ENCODE measurements at regions not wholly inside any gene's neighbourhood (a gene's known extent, or its start where the extent isn't known, plus 50 kb on each side); places are given as distances from the start of the nearest gene placed in this dataset.

DNA sequence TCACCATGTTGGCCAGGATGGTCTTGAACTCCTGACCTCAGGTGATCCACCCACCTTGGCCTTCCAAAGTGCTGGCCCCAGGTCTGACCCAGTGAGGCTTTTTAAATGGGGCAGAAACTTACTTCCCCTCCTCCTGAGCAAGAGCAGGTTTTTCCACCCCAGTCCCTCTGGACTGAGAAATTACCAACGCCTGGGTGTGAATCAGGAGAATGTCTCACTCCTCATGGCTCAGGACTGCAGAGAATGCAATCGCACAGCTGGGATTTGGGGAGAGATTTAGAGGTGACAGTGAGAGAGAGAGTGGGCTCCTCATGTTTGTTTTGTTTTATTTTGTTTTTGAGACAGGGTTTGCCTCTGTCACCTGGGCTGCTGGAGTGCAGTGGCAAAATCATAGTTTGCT, 203.6 kb downstream of the RAB11FIP4 start:
- no peak for DNase-seq (ENCODE audit: insufficient read length, low spot score)
- FAIRE-seq: no peak
- TF ChIP-seq, protein P1, sequence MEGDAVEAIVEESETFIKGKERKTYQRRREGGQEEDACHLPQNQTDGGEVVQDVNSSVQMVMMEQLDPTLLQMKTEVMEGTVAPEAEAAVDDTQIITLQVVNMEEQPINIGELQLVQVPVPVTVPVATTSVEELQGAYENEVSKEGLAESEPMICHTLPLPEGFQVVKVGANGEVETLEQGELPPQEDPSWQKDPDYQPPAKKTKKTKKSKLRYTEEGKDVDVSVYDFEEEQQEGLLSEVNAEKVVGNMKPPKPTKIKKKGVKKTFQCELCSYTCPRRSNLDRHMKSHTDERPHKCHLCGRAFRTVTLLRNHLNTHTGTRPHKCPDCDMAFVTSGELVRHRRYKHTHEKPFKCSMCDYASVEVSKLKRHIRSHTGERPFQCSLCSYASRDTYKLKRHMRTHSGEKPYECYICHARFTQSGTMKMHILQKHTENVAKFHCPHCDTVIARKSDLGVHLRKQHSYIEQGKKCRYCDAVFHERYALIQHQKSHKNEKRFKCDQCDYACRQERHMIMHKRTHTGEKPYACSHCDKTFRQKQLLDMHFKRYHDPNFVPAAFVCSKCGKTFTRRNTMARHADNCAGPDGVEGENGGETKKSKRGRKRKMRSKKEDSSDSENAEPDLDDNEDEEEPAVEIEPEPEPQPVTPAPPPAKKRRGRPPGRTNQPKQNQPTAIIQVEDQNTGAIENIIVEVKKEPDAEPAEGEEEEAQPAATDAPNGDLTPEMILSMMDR (IDR thresholded peaks at IDR 0.05; ENCODE audit: insufficient read depth, missing control alignments): no peak

DNA sequence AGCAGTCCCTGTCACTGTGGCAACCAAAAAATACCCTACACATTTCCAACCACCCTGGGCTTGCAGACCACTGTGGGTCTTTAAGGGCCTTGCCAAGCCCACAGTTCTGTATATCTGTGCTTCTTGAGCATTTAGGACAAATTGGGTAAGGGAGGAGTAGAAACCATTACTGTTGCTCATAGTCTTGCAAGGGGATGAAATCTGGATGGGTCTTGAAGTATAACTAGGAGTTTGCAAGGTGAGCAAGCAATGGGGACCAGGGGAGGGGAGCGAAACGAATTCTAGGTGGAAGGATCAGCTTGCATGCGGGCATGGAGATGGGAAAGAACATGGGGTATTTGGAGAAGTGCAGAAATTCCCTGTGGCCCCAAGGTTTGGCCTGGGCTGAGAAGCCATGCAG, 202.9 kb downstream of the RAB11FIP4 start:
- no peak for FAIRE-seq
- TF ChIP-seq, protein P1 (IDR thresholded peaks at IDR 0.05; ENCODE audit: insufficient read depth, missing control alignments): no peak
- DNase-seq (ENCODE audit: insufficient read length, low spot score): no peak

DNA sequence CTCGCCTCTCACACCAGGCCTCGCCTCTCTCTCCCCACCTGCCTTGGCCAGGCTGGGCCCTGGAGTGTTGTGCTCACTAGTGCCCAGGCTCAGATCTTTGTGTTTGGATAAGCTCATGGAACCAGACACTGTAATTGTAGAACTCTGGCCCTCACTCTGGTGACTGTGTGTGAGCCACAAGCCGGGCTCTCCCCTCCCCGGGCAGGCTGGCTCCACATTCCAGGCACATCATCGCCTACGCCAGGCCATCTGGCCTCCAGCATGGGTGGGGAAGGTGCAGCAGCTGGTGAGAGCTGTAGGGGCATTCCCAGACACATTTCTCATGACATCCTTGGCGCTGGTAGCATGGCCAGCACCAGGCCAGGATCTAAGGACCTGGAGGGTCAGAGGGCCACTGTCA, 202.3 kb downstream of the RAB11FIP4 start:
- DNase-seq (ENCODE audit: insufficient read length, low spot score): no peak
- TF ChIP-seq, protein P1 (IDR thresholded peaks at IDR 0.05; ENCODE audit: insufficient read depth, missing control alignments): no peak
- FAIRE-seq: no peak

DNA sequence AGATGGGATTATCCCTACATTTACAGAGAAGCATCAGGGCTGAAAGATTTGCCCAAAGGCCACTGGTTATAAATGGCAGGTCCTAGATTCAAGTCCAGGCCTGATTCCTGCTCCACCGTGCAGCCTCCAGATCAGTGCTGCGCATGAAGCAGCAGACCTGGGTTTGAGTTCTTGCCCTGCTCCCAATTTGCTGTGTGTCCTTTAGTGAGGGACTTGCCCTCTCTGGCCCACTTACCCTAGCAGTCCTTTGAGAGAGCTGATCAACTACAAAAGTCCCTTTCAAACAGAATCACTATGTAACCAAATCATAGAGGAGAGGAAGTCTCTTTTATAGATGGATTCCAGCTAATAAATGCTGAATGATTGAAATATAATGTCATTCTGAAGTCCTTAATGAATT, 200.4 kb downstream of the RAB11FIP4 start:
- FAIRE-seq: no peak
- DNase-seq (ENCODE audit: insufficient read length, low spot score): no peak
- TF ChIP-seq, protein P1 (IDR thresholded peaks at IDR 0.05; ENCODE audit: insufficient read depth, missing control alignments): no peak

DNA sequence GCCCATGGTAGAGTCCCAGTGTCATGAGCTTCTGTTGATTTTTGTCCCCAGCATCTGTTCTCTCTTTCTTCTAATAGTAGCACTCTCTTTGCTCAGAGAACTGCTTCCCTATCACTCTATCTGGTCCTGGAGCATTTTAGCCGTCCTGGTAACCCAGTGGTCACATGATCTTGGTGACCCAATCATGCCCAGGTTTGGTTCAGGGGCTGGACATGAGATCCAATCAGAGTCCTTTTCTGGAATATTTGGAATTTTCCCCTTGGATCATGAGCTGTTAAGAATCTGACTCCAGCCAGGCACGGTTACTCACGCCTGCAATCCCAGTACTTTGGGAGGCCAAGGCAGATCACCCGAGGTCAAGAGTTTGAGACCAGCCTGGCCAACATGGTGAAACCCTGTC, 197.0 kb downstream of the RAB11FIP4 start:
- TF ChIP-seq, protein P1 (IDR thresholded peaks at IDR 0.05; ENCODE audit: insufficient read depth, missing control alignments): no peak
- DNase-seq (ENCODE audit: insufficient read length, low spot score) (no peak), FAIRE-seq (no peak)

DNA sequence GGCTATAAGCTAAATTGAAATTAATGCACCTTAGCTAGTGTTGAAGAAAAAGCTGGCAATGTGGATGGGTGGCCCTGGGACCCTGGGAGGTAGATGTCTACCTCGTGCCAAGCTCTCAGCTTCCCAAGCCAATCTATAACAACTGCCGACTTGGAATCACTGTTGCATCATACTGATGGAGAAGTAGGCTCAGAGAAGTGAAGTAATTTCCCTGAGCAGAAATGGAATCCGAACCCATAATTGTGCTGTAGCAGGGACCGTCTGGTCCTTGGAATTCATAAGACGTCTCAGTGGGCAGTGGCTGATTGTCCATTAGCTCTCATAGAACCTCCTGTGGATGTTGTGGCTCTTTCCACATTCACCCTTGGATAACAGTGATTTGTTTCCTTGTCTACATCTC, 196.6 kb downstream of the RAB11FIP4 start:
- TF ChIP-seq, protein P1 (IDR thresholded peaks at IDR 0.05; ENCODE audit: insufficient read depth, missing control alignments): no peak
- FAIRE-seq: no peak
- no peak for DNase-seq (ENCODE audit: insufficient read length, low spot score)

All from D721Med (cell line).